Neural progenitor cell (in vitro differentiated cells): ENCODE measurements at regions not wholly inside any gene's neighbourhood (a gene's known extent, or its start where the extent isn't known, plus 50 kb on each side); places are given as distances from the start of the nearest gene placed in this dataset.

Experiments used
- DNase-seq: peaks from one replicate; pipeline ENCODE4 v3.0.0-alpha.2; 2016; ENCODE audit warnings: low spot score
- H2AFZ ChIP-seq: fragments of 200-600 bp; sonication (generic); replicated peaks from 2 replicates; pipeline ENCODE4 v1.6.1; 2016; ENCODE audit warnings: antibody characterized with exemption
- H3F3A ChIP-seq: fragments of 200-600 bp; sonication (generic); 2 replicates; pipeline ENCODE4 v1.6.1; 2016; ENCODE audit warnings: antibody characterized with exemption, low read depth
- H3K27ac ChIP-seq: fragments of 200-600 bp; sonication (generic); 2 replicates; pipeline ENCODE4 v1.5.1; 2016; ENCODE audit warnings: mild to moderate bottlenecking
- H3K27me3 ChIP-seq: fragments of 200-600 bp; sonication (generic); 2 replicates; pipeline ENCODE4 v1.6.1; 2016; ENCODE audit warnings: mild to moderate bottlenecking, moderate library complexity
- H3K36me3 ChIP-seq: fragments of 200-600 bp; sonication (generic); 2 replicates; pipeline ENCODE4 v1.5.1; 2016
- H3K4me1 ChIP-seq: fragments of 200-600 bp; sonication (generic); 2 replicates; pipeline ENCODE4 v1.6.1; 2016; ENCODE audit warnings: mixed run types
- H3K4me2 ChIP-seq: fragments of 200-600 bp; sonication (generic); 2 replicates; pipeline ENCODE4 v1.6.1; 2016
- H3K4me3 ChIP-seq: fragments of 200-600 bp; sonication (generic); 2 replicates; pipeline ENCODE4 v1.5.1; 2016
- H3K79me2 ChIP-seq: fragments of 200-600 bp; sonication (generic); 2 replicates; pipeline ENCODE4 v1.6.1; 2016; ENCODE audit warnings: low read depth
- H3K9ac ChIP-seq: fragments of 200-600 bp; sonication (generic); 2 replicates; pipeline ENCODE4 v1.6.1; 2016
- H3K9me3 ChIP-seq: fragments of 200-600 bp; sonication (generic); 2 replicates; pipeline ENCODE4 v1.5.1; 2016; ENCODE audit warnings: low read depth
- H4K20me1 ChIP-seq: fragments of 200-600 bp; sonication (generic); 2 replicates; pipeline ENCODE4 v1.6.1; 2016; ENCODE audit warnings: low read depth
- H3K27ac Mint-ChIP-seq: 3 replicates; pipeline ENCODE4 v1.8.0; 2021; ENCODE audit warnings: mixed read lengths
- H3K27me3 Mint-ChIP-seq: 2 replicates; pipeline ENCODE4 v1.8.0; 2022; ENCODE audit warnings: low read depth, mild to moderate bottlenecking, inconsistent platforms, moderate library complexity, mixed read lengths; ENCODE audit not compliant: insufficient read depth
- H3K36me3 Mint-ChIP-seq: 3 replicates; pipeline ENCODE4 v1.8.0; 2021; ENCODE audit warnings: mixed read lengths
- H3K4me1 Mint-ChIP-seq: 3 replicates; pipeline ENCODE4 v1.8.0; 2021; ENCODE audit warnings: mixed read lengths
- H3K4me3 Mint-ChIP-seq: 3 replicates; pipeline ENCODE4 v1.8.0; 2021; ENCODE audit warnings: mild to moderate bottlenecking, moderate library complexity, mixed read lengths
- H3K9me3 Mint-ChIP-seq: 3 replicates; pipeline ENCODE4 v1.8.0; 2020; ENCODE audit warnings: mixed read lengths
- CTCF ChIP-seq: fragments of 200-600 bp; sonication (generic); IDR thresholded peaks from 2 replicates; pipeline ENCODE4 v1.5.1; 2017; ENCODE audit warnings: antibody characterized with exemption, mild to moderate bottlenecking
- EZH2 ChIP-seq: fragments of 200-600 bp; sonication (generic); IDR thresholded peaks from 2 replicates; pipeline ENCODE4 v1.6.1; 2017; ENCODE audit warnings: antibody characterized with exemption, mild to moderate bottlenecking, moderate library complexity
- EZH2phosphoT487 ChIP-seq: fragments of 200-600 bp; sonication (generic); IDR thresholded peaks from 2 replicates; pipeline ENCODE4 v1.6.1; 2017; ENCODE audit warnings: antibody characterized with exemption

DNA sequence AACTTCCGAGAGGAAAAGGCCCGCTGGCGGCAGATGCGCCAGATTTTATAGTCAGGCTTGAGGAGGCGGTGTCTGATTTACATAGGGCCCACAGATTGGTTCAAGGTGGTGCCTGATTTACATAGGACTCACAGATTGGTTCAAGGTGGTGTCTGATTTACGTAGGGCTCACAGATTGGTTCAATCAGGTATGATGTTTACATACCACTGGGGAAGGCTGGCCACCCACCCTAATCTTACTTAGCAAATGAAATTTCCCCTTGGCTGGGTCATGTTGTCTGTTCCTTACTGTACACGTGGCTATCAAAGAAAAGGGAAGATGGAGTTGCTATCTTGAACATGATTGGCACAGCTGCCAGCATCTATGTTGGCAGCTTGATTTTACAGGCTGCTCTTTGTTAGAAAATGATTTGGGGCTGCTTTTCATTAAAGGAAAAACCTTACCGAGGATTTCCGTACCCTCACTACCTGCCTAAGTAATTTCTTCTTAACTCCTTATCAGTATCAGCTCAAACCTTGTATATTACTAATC, 96.3 kb downstream of the SETD4 start:
- H3K27me3 Mint-ChIP-seq: peaks cover 2% of the 10 kb centered on the region
- H3K4me3 Mint-ChIP-seq: no peak overlapping the region
- Histone ChIP-seq H3K4me1 (no peaks in the 10 kb centered on the region), H3K9me3 (no peaks in the 10 kb centered on the region), H3K4me2 (no peak overlapping the region), H3K27me3 (no peaks in the 10 kb centered on the region), H3K9ac (no peak overlapping the region), H2AFZ (no peak overlapping the region), H3K27ac (no peak overlapping the region), H3K36me3 (no peaks in the 10 kb centered on the region), H3K79me2 (no peaks in the 10 kb centered on the region), H4K20me1 (no peaks in the 10 kb centered on the region), H3F3A (no peaks in the 10 kb centered on the region), H3K4me3 (no peak overlapping the region)
- TF ChIP-seq CTCF: no peak
- TF ChIP-seq EZH2phosphoT487: no peak
- no peak for TF ChIP-seq EZH2
- H3K27ac Mint-ChIP-seq: no peak overlapping the region
- H3K4me1 Mint-ChIP-seq: no peaks in the 10 kb centered on the region
- H3K36me3 Mint-ChIP-seq: no peaks in the 10 kb centered on the region
- H3K9me3 Mint-ChIP-seq: peaks cover 3% of the 10 kb centered on the region
- peak; percentile 4 for DNase-seq

- H3K9me3 Mint-ChIP-seq: peaks cover 3% of the 10 kb centered on the region
- H3K36me3 Mint-ChIP-seq: no peaks in the 10 kb centered on the region
- no peak overlapping the region for H3K27ac Mint-ChIP-seq
- H3K4me2 ChIP-seq: no peak overlapping the region
- no peak overlapping the region for H3K4me3 Mint-ChIP-seq
- H3K27me3 ChIP-seq: no peaks in the 10 kb centered on the region
- no peaks in the 10 kb centered on the region for H3K79me2 ChIP-seq
- no peak overlapping the region for H3K9ac ChIP-seq
- TF ChIP-seq EZH2phosphoT487: no peak
- no peaks in the 10 kb centered on the region for H3F3A ChIP-seq
- H3K4me1 Mint-ChIP-seq: no peaks in the 10 kb centered on the region
- no peaks in the 10 kb centered on the region for H3K9me3 ChIP-seq
- no peak for DNase-seq
- no peak overlapping the region for H3K27ac ChIP-seq
- H3K36me3 ChIP-seq: no peaks in the 10 kb centered on the region
- H3K4me1 ChIP-seq: no peaks in the 10 kb centered on the region
- no peak overlapping the region for H2AFZ ChIP-seq
- H4K20me1 ChIP-seq: no peaks in the 10 kb centered on the region
- H3K27me3 Mint-ChIP-seq: peaks cover 2% of the 10 kb centered on the region
- no peak overlapping the region for H3K4me3 ChIP-seq
Measured at GRCh38 chr21:35962917-35963316, 97.4 kb downstream of the SETD4 start.

DNA sequence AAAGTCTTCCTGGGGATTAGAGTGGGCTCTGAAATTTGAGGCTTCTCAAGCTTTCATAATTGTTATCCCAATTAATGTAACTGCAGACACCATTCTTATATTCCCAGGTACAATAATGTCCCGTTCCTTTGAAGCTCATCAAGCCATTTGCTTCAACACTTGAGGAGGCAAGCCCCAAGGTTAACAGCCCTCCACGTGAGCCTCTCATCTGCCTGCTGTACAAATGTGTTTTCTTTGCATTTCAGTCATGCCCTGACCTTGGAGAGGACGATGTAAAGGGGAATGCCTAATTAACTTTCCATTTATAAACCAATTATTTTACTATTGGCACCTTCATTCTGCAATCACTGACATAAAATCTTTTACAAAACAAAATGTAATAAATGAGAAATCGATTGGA, 106.3 kb downstream of the SETD4 start:
- no peaks in the 10 kb centered on the region for H3K4me1 Mint-ChIP-seq
- H3K4me3 Mint-ChIP-seq: no peak overlapping the region
- Histone ChIP-seq H3K4me1 (no peaks in the 10 kb centered on the region), H3K27ac (no peak overlapping the region), H3K4me2 (no peak overlapping the region), H3F3A (no peaks in the 10 kb centered on the region), H3K36me3 (no peaks in the 10 kb centered on the region), H3K27me3 (no peaks in the 10 kb centered on the region), H3K9ac (no peak overlapping the region), H2AFZ (no peak overlapping the region), H3K79me2 (no peaks in the 10 kb centered on the region), H3K9me3 (no peaks in the 10 kb centered on the region), H4K20me1 (no peaks in the 10 kb centered on the region), H3K4me3 (no peak overlapping the region)
- H3K27ac Mint-ChIP-seq: no peak overlapping the region
- H3K27me3 Mint-ChIP-seq: peaks cover 4% of the 10 kb centered on the region
- no peak for DNase-seq
- H3K9me3 Mint-ChIP-seq: peaks cover 4% of the 10 kb centered on the region
- H3K36me3 Mint-ChIP-seq: no peaks in the 10 kb centered on the region
- TF ChIP-seq EZH2 (no peak), CTCF (no peak), EZH2phosphoT487 (no peak)

- no peaks in the 10 kb centered on the region for H3F3A ChIP-seq
- no peaks in the 10 kb centered on the region for H3K9me3 ChIP-seq
- H2AFZ ChIP-seq: no peak overlapping the region
- no peaks in the 10 kb centered on the region for H3K4me1 ChIP-seq
- peaks cover 4% of the 10 kb centered on the region for H3K9me3 Mint-ChIP-seq
- H3K36me3 ChIP-seq: no peaks in the 10 kb centered on the region
- H3K4me2 ChIP-seq: no peak overlapping the region
- H3K79me2 ChIP-seq: no peaks in the 10 kb centered on the region
- H3K9ac ChIP-seq: no peak overlapping the region
- no peaks in the 10 kb centered on the region for H3K27me3 ChIP-seq
- DNase-seq: no peak
- H3K27ac Mint-ChIP-seq: no peak overlapping the region
- peaks cover 4% of the 10 kb centered on the region for H3K27me3 Mint-ChIP-seq
- TF ChIP-seq CTCF (no peak), EZH2phosphoT487 (no peak), EZH2 (no peak)
- H3K4me1 Mint-ChIP-seq: no peaks in the 10 kb centered on the region
- no peaks in the 10 kb centered on the region for H3K36me3 Mint-ChIP-seq
- no peaks in the 10 kb centered on the region for H4K20me1 ChIP-seq
- H3K4me3 ChIP-seq: no peak overlapping the region
- H3K4me3 Mint-ChIP-seq: no peak overlapping the region
- H3K27ac ChIP-seq: no peak overlapping the region
Measured at GRCh38 chr21:35953597-35953996, 106.7 kb downstream of the SETD4 start.
